ENCODE measurements at regions not wholly inside any gene's neighbourhood (a gene's known extent, or its start where the extent isn't known, plus 50 kb on each side); places are given as distances from the start of the nearest gene placed in this dataset.

- ChIA-PET POLR2A (no interaction called here), CTCF (interaction anchor here (0.6 kb wide), 1 partner anchor 665 kb away, joined by 3 read pairs; no protein-coding TSS in a partner anchor)
- Histone ChIP-seq H3K27me3 (ENCODE audit: control insufficient read depth, insufficient read depth, low read length) (no peaks in the 10 kb centered on the region), H3K4me1 (ENCODE audit: control insufficient read depth, insufficient read depth, low read length) (no peaks in the 10 kb centered on the region), H3K27ac (ENCODE audit: low read length) (no peak overlapping the region), H3K4me3 (ENCODE audit: low read depth in 2 of 2, low read length in 2 of 2) (no peak overlapping the region), H3K9me3 (ENCODE audit: control insufficient read depth, insufficient read depth, low read depth, low read length) (no peaks in the 10 kb centered on the region), H3K36me3 (ENCODE audit: control insufficient read depth, insufficient read depth, low read length) (no peaks in the 10 kb centered on the region)
- TF ChIP-seq POLR2AphosphoS5 (IDR thresholded peaks at IDR 0.05; ENCODE audit: low read depth, low read length) (no peak), TCF7L2 (IDR thresholded peaks at IDR 0.05; ENCODE audit: low read depth, low read length) (no peak), SIN3A (IDR thresholded peaks at IDR 0.05; ENCODE audit: borderline replicate concordance, insufficient read depth, low read depth, low read length) (no peak), CTCF (IDR thresholded peaks at IDR 0.05) (no peak), REST (IDR thresholded peaks at IDR 0.05; ENCODE audit: insufficient read depth in 1 of 2, low read depth in 2 of 2, low read length in 1 of 2) (no peak)
- ATAC-seq = no peak
- in situ Hi-C loops (cut with HindIII; ENCODE audit: low pct_unique_long_range_greater_than_20kb, low sequenced_read_pairs) (no loop called here), intact Hi-C loops (cut with micrococcal nuclease; ENCODE audit: unreplicated experiment) (no loop called here)
- no TSS peak for BruUV-seq (replicated peaks)
- no peak for DNase-seq (ENCODE audit: low read depth, low spot score)
Measured at GRCh38 chr2:226136739-226137138, 662.9 kb downstream of the IRS1 start.

- H3K27me3 ChIP-seq (ENCODE audit: control insufficient read depth, insufficient read depth, low read length) = no peaks in the 10 kb centered on the region
- CTCF ChIA-PET = no interaction called here
- H3K4me3 ChIP-seq (ENCODE audit: low read depth in 2 of 2, low read length in 2 of 2) = no peak overlapping the region
- no peaks in the 10 kb centered on the region; the same call in 1 of the 2 replicates for H3K4me1 ChIP-seq (ENCODE audit: control insufficient read depth, insufficient read depth, low read length)
- H3K27ac ChIP-seq (ENCODE audit: low read length) = no peak overlapping the region; the same call in 1 of the 2 replicates
- no peak for TF ChIP-seq CTCF (IDR thresholded peaks at IDR 0.05)
- intact Hi-C loops (cut with micrococcal nuclease; ENCODE audit: unreplicated experiment) = no loop called here
- DNase-seq (ENCODE audit: low read depth, low spot score) (no peak), ATAC-seq (no peak)
- no peaks in the 10 kb centered on the region for H3K36me3 ChIP-seq (ENCODE audit: control insufficient read depth, insufficient read depth, low read length)
- POLR2A ChIA-PET = no interaction called here
- H3K9me3 ChIP-seq (ENCODE audit: control insufficient read depth, insufficient read depth, low read depth, low read length) = no peaks in the 10 kb centered on the region
- BruUV-seq (replicated peaks) = no TSS peak
- in situ Hi-C loops (cut with HindIII; ENCODE audit: low pct_unique_long_range_greater_than_20kb, low sequenced_read_pairs) = no loop called here
Measured at GRCh38 chr2:226135861-226136548, 663.6 kb downstream of the IRS1 start.

All from Panc1 (cell line).